Esophagus muscularis mucosa (tissue), 4 donors: ENCODE measurements at regions not wholly inside any gene's neighbourhood (a gene's known extent, or its start where the extent isn't known, plus 50 kb on each side); places are given as distances from the start of the nearest gene placed in this dataset.

Experiments used
- DNase-seq: peaks from one replicate; pipeline ENCODE4 v3.0.0-alpha.2; 2017; ENCODE audit errors: extremely low spot score
- H3K27ac ChIP-seq, 4 donors: fragments of 200-600 bp; sonication (generic); replicated peaks in 1 of 4; 1 replicate in 3 of 4; 2 replicates in 1 of 4; pipeline ENCODE4 v1.5.1; 2016 to 2019; ENCODE audit warnings: mild to moderate bottlenecking in 1 of 4
- H3K27me3 ChIP-seq, 4 donors: fragments of 200-600 bp; sonication (generic); one replicate each; pipeline versions ENCODE4 v1.5.1 to v1.6.0; 2016 to 2019
- H3K36me3 ChIP-seq, 4 donors: fragments of 200-600 bp; sonication (generic); one replicate each; pipeline ENCODE4 v1.5.1; 2016 to 2019
- H3K4me1 ChIP-seq, 4 donors: fragments of 200-600 bp; sonication (generic); one replicate each; pipeline ENCODE4 v1.5.1; 2016 to 2019
- H3K4me3 ChIP-seq, 4 donors: fragments of 200-600 bp; sonication (generic); 1 replicate in 2 of 4; 2 replicates in 2 of 4; pipeline ENCODE4 v1.5.1; 2016 to 2019; ENCODE audit warnings: mild to moderate bottlenecking in 4 of 4, moderate library complexity in 1 of 4
- H3K9me3 ChIP-seq, 4 donors: fragments of 200-600 bp; sonication (generic); 1 replicate in 3 of 4; 2 replicates in 1 of 4; pipeline ENCODE4 v1.5.1; 2016 to 2019
- CTCF ChIP-seq, 3 experiments: fragments of 200-600 bp in 2 of 3; fragments of 450-650 bp in 1 of 3; sonication (generic) in 2 of 3; IDR thresholded peaks; one replicate each; pipeline ENCODE4 v1.5.1; 2017 to 2019; ENCODE audit warnings: antibody characterized with exemption in 3 of 3, mild to moderate bottlenecking in 2 of 3, moderate library complexity in 1 of 3
- EP300 ChIP-seq: sonication (generic); formaldehyde crosslinking; IDR thresholded peaks from one replicate; pipeline ENCODE4 v1.6.1; 2017; ENCODE audit warnings: antibody characterized with exemption
- POLR2A ChIP-seq: fragments of 450-650 bp; IDR thresholded peaks from one replicate; pipeline ENCODE4 v1.6.1; 2017; ENCODE audit warnings: antibody characterized with exemption, moderate library complexity, mild to moderate bottlenecking, low read depth
- POLR2AphosphoS5 ChIP-seq, 2 donors: sonication (generic); formaldehyde crosslinking; IDR thresholded peaks; one replicate each; pipeline ENCODE4 v1.6.1; 2017; ENCODE audit warnings: antibody characterized with exemption in 2 of 2
- WGBS: methylation state at CpG from one replicate; pipeline ENCODE4 v1.1.5; 2018; 5-methylcytosine and 5-hydroxymethylcytosine counted together
- intact Hi-C: fragments of 100-400 bp; cut with DNase I; formaldehyde crosslinking; loops from one replicate; pipeline ENCODE4 v1.15.1; 2023

GRCh38 chrX:63408050-63408449 is 56.9 kb upstream of the SPIN4 start:
- TF ChIP-seq CTCF (IDR thresholded peaks at IDR 0.05) (no peak), EP300 (no peak), POLR2AphosphoS5 (IDR thresholded peaks at IDR 0.05) (no peak), POLR2A (no peak)
- H3K27ac ChIP-seq = no peak overlapping the region
- H3K9me3 ChIP-seq = no peaks in the 10 kb centered on the region
- intact Hi-C loops = no loop called here
- no peaks in the 10 kb centered on the region for H3K36me3 ChIP-seq
- no peaks in the 10 kb centered on the region for H3K4me1 ChIP-seq
- 67% methylated on average over 1 of the region's 1 CpG for WGBS
- no peak for DNase-seq
- no peaks in the 10 kb centered on the region for H3K27me3 ChIP-seq
- no peak overlapping the region for H3K4me3 ChIP-seq

- H3K4me3 ChIP-seq = no peak overlapping the region
- H3K27me3 ChIP-seq = no peaks in the 10 kb centered on the region
- no peaks in the 10 kb centered on the region for H3K9me3 ChIP-seq
- TF ChIP-seq POLR2AphosphoS5 (IDR thresholded peaks at IDR 0.05) (no peak), EP300 (no peak), POLR2A (no peak), CTCF (IDR thresholded peaks at IDR 0.05) (no peak)
- no peaks in the 10 kb centered on the region for H3K36me3 ChIP-seq
- H3K27ac ChIP-seq = no peak overlapping the region
- no peak for DNase-seq
- H3K4me1 ChIP-seq = no peaks in the 10 kb centered on the region
- WGBS = 68% methylated on average over 1 of the region's 1 CpG
- intact Hi-C loops = no loop called here
Observed at GRCh38 chrX:63404332-63404731, 53.2 kb upstream of the SPIN4 start.

GRCh38 chrX:63402106-63402505 is 51.0 kb upstream of the SPIN4 start:
- Histone ChIP-seq H3K27me3 (no peaks in the 10 kb centered on the region), H3K27ac (no peak overlapping the region), H3K4me1 (no peaks in the 10 kb centered on the region), H3K9me3 (no peaks in the 10 kb centered on the region), H3K36me3 (no peaks in the 10 kb centered on the region), H3K4me3 (no peak overlapping the region)
- no peak for DNase-seq
- intact Hi-C loops = no loop called here
- WGBS = 62% methylated on average over 2 of the region's 2 CpGs
- no peak for TF ChIP-seq EP300
- TF ChIP-seq POLR2A = no peak
- TF ChIP-seq CTCF (IDR thresholded peaks at IDR 0.05) = no peak
- TF ChIP-seq POLR2AphosphoS5 (IDR thresholded peaks at IDR 0.05) = no peak
